ENCODE measurements at regions not wholly inside any gene's neighbourhood (a gene's known extent, or its start where the extent isn't known, plus 50 kb on each side); places are given as distances from the start of the nearest gene placed in this dataset.

DNA sequence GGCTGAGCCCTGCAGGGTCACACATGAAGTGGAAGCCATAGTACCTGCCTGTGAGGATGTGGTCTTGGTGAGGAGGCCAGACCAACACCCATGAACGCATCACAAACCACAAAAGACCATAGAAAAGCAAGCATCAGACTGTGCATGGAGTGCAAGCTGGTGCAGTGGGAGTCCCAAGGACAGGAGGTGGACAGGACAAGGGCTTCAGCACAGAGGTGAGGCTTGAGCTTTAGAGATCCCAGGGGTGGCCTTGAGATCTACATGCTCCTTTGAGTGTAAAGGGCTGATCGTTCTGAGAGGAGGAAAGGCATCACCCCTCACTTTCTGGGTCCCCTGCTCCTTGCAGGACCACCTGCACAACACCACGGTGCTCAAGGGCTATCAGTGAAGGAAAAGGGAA, 111.9 kb upstream of the F3 start:
- TF ChIP-seq, protein P1, sequence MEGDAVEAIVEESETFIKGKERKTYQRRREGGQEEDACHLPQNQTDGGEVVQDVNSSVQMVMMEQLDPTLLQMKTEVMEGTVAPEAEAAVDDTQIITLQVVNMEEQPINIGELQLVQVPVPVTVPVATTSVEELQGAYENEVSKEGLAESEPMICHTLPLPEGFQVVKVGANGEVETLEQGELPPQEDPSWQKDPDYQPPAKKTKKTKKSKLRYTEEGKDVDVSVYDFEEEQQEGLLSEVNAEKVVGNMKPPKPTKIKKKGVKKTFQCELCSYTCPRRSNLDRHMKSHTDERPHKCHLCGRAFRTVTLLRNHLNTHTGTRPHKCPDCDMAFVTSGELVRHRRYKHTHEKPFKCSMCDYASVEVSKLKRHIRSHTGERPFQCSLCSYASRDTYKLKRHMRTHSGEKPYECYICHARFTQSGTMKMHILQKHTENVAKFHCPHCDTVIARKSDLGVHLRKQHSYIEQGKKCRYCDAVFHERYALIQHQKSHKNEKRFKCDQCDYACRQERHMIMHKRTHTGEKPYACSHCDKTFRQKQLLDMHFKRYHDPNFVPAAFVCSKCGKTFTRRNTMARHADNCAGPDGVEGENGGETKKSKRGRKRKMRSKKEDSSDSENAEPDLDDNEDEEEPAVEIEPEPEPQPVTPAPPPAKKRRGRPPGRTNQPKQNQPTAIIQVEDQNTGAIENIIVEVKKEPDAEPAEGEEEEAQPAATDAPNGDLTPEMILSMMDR (conservative IDR thresholded peaks at IDR 0.05; ENCODE audit: low read depth, low read length): no peak
- no peak for TF ChIP-seq EZH2 (IDR thresholded peaks at IDR 0.05; ENCODE audit: borderline replicate concordance, low read depth, low read length, poor library complexity, severe bottlenecking)

All from A673 (cell line).